Stimulated activated CD8-positive, alpha-beta memory T cell treated with anti-CD3 and anti-CD28 coated beads, Interleukin-4, amount 100 ng/mL, for 4 hours (primary cell): ENCODE measurements at regions not wholly inside any gene's neighbourhood (a gene's known extent, or its start where the extent isn't known, plus 50 kb on each side); places are given as distances from the start of the nearest gene placed in this dataset.

Source experiments
- DNase-seq, 2 donors: peaks; one replicate each; pipeline ENCODE4 v3.0.0-alpha.2; 2020; ENCODE audit warnings: low read depth in 2 of 2, low spot score in 1 of 2

DNA sequence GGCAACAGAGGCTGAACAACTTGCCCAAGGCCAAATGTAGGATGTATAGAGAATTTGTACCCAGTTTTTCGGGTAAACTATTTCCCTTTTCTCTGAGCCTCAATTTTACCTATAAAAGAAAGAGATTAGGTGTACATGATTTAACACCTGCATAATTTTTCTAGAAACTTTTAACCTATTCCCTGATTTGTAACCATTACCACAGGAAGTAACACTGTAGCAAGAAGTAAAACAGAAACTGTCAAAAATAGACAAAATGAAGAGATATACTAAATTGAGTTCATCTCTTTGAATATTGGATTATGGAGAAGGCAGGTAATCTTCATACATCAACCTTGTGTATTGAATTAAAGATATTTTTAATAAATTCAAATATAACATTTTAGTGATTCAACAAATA, 136.2 kb downstream of the ZC3H11B start:
- DNase-seq: no peak

GRCh38 chr1:219476116-219476515, 136.8 kb downstream of the ZC3H11B start:
- no peak for DNase-seq

DNA sequence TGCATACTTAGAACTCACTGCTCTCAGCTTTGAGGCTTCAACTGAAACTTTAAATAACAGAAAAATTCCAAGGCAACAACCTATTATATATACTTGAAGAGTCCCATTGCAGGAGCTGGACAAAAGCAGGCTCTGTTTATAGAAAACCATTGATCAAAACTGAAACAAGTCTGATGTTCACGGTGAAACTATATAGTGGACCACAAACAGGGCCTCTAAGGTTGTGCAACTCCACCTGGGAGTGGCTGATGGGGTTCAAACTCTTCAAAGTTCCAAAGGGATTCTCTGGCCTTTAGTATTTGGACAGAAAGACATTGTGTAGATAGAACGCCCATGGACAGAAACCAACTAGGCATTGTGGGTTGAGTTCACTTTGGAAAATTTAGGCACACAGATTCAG, 140.3 kb downstream of the ZC3H11B start:
- DNase-seq: no peak

GRCh38 chr1:219467524-219467923, 145.4 kb downstream of the ZC3H11B start:
- no peak for DNase-seq

DNA sequence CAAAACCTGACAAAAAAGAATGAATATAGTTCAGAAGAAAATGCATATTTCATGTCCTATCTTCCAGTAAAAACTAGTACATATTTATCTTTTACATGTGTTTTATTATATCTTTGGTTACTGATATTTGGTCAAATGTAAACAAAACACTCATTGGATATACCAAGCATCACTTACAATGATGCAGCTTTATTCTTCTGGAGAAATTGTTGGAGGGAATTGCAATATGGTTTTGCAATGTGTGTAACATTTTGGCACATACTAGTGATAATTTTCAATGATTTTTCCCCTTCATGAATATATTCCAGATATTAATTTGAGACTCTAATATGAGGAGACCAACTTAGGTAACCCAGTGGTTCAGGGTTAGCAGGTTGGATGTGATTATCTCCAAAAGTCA, 146.1 kb downstream of the ZC3H11B start:
- DNase-seq: no peak

- DNase-seq: no peak
Measured at GRCh38 chr1:219465212-219466093, 147.5 kb downstream of the ZC3H11B start.

DNA sequence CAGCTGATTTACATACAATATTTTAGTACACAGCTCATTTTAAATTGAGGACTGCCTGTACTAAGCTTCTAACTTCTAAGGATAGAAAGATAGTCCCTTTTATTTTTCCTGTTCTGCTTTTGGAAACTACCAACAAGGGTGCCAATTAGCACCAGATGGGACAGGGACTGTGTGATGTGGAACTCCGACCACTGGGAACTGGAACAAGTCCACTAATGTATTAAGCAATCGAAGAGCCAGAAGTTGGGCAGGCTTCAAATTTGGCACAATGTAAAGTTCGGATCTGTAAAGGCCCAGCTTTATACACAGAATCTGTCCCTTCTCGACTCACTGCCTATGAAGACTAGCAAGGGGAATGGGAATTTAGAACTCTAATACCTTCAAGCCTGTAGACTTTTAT, 149.3 kb downstream of the ZC3H11B start:
- no peak for DNase-seq

GRCh38 chr1:219461981-219462400, 150.9 kb downstream of the ZC3H11B start:
- no peak for DNase-seq

DNA sequence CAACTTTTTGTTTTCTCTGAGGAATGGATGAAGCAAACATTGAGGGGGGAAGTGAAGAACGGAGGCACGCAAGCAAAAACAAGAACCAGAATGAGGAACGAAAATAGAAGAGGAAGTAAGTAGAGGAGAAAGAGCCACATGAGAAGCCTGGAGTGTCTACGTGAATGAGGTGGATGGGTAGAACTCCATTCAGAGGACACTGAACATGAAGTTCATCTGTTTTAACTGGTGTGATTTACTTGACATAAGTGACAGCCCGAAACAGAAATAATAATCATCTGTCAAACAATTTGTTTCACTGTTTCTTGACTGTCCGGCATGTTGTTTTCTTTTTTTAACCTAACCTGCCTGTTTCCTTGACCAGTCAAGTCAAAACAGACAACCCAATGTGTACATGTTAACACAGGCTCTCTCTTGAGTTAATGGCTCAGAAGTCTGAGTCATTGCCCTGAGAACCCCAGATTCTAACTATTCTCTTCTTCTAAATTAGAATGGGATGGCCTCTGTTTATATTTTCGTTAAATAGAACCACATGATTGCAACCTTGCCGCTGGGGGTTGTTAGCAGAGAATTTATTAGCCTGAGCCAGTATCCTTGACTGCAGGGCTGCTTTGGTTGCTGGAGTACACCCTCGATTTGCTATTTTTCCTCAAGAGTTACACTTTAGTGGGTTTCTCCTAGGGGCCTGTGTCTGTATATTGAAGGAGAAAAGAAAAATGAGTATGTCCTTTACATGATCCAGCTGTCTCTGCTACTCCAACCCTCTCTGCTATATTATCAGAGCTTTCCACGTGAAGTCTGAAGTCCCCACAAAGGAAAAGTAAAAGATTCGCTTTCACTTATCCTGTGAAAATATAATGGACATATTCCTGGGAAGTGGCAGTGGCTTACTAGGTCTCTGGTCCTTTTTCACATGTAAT, 151.7 kb downstream of the ZC3H11B start:
- no peak for DNase-seq

DNA sequence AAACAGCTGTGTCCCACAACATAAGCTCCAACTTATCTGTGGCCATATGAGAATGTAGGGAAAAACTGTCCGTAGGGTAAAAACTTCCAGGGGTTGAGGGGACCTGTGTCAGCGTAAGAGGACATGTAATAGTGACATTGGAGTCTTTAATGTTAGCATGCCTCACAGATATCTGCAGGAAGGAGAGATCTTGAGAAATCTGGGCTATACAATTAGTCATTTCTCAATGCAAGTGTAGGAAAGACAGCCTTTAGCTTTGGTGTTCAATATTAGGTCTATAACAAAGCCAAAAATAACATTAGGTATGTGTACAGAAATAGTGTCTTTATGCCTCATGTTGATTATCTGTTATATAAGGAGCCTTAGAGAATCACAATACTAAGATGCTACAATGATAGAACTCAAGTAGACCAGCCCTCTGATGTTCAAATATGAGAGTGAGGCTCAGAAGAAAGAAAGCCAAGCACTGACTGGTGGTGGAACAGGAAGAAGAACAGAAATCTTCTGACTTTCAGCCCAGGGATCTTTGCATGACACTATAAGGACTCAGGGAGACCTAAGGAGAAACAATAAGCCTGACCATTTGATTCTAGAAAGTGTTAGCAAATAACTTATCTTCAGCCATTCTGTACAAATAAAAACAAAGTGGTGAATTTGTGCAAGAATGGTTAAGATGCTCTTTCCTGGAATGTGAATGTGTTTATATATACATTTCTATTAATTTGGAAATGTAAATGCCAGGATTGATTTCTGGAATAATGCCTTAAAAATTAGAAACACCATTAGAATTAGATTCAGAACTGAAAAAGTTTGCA, 152.6 kb downstream of the ZC3H11B start:
- DNase-seq: no peak

DNA sequence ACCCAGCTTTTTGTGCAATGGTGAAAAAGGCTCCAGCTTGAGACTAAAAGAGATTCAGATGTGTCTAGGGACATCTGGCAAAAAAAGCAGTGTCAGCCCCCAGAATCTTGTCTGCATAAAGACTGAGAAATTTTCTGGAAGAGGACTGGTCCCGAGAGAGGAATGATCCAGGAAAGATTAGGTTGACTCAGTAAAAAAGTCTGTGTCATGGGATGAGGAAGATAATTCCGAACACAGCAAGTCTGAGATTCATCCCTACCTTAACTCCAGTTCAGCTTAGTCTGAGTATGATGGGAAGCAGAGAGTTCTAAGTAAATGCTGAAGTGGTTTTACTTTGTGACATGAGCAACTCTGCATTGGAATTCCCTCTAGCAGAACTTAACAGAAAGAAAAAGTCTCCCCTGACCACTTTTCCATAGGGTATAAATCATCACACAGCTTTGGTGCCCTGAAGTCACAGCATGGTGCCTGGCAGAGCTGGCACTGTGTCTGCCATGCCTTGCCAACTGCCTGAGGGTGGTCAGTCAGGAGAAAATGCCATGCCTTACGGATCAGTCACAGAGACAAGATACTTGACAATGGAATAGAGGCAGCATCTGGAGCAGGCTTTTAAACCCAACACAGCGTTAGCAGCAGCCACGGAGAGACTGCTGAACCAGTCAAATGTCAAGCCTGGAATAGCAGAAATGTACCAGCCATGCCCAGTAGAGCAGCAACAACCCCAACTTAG, 153.4 kb downstream of the ZC3H11B start:
- DNase-seq: no peak

DNA sequence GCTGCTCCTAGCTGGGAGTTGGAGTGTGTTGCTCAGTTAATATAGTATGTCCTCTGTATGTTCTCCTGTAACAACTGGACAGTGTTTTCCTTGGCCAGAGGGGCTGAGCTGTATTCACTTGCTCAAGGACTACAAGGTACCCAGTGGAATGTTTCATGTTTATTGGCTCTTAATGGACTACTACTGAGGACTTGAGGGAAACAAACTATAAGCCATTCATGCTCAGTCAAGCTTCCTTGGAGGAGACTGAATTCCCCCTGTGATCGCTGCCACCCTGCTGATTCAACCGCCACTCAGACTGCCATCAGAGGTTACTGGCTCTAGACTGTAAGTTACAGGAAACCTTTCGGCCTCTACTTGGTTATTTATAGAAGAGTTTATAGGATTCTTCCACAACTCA, 166.6 kb downstream of the ZC3H11B start:
- no peak for DNase-seq

DNA sequence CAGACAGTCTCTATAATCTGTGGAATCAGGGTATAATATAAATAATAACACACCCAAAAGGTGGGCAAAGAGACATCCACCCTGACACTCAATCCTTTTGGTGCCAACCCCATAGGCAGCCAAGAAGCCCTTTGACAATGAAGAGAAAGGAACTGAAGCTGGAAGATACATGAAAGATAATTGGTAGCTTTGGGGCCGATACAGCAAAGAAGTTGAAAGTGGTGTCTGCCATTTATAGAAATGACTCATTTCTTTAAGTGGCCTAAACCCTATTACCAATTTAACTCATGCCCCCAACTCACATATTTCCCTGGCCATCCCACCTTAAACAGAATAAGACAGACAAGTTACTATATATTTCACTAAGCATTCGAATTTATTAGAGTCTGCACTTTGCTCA, 167.0 kb downstream of the ZC3H11B start:
- DNase-seq: no peak

- no peak for DNase-seq
Measured at GRCh38 chr1:219444474-219444873, 168.4 kb downstream of the ZC3H11B start.

- DNase-seq: no peak
Measured at GRCh38 chr1:219443763-219444162, 169.1 kb downstream of the ZC3H11B start.

DNA sequence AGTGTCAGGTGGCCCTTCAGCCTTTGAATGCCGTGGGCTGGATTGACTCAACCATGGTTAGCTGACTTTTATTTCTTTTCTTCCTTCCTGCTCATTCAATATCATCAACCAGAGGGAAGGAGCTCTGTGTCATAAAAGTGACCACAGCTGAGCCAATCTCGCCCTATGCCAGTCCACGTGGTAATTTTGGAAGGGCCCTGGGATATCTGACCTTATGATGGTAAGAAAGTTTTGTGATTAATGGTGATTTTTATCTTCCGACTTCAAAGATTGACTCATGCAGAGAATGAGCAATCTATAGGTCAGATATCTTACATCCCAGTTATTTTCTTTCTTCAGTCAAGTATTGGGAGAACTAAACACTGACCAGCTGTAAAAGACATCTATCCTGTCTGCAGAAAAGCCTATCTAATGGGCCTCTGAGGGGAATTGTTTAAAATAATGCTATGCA, 170.3 kb downstream of the ZC3H11B start:
- no peak for DNase-seq

DNA sequence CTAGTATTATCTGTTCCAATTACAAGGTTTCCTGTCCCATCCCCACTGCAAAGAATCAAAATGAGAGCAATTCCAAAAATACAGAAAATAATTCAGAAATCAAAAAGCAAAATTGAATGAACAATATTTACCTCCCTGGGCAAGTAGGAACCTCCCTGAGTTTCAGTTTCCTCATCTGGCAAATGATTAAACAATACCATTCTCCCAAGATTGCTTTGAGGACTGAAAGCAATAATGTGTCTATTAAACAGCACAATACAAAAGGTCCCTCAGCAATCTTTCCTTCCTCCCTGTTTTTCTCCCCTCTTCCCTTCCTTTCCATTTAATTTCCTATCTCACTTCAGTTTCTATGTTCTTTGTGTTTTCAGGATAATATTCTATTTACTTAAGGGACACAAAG, 171.0 kb downstream of the ZC3H11B start:
- no peak for DNase-seq

- no peak for DNase-seq
Measured at GRCh38 chr1:219439376-219439775, 173.5 kb downstream of the ZC3H11B start.

GRCh38 chr1:219438386-219438785, 174.5 kb downstream of the ZC3H11B start:
- no peak for DNase-seq

- DNase-seq: no peak
Measured at GRCh38 chr1:219434923-219435297, 178.0 kb downstream of the ZC3H11B start.
